ENCODE measurements at regions not wholly inside any gene's neighbourhood (a gene's known extent, or its start where the extent isn't known, plus 50 kb on each side); places are given as distances from the start of the nearest gene placed in this dataset.

DNA sequence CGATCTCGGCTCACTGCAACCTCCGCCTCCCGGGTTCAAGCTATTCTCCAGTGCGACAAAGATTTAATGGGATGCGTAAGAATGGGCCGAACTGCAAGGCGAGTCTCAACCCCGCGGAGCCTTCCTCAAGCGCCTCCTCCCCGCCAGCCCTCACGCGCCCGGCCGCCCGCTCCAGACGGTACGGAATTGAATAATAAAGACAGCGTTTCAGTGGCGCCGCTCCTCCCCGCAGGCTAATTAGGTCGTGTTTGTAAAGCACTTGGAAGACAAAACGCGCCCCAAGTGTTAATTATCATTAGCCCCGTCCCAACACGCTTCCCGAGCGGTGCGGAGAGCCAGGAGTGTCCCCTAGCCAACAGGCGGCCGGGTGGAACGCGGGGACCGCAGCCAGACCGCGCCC lies 192.0 kb downstream of the BUD13 start:
- peaks cover 22% of the 10 kb centered on the region for H3K27me3 ChIP-seq

DNA sequence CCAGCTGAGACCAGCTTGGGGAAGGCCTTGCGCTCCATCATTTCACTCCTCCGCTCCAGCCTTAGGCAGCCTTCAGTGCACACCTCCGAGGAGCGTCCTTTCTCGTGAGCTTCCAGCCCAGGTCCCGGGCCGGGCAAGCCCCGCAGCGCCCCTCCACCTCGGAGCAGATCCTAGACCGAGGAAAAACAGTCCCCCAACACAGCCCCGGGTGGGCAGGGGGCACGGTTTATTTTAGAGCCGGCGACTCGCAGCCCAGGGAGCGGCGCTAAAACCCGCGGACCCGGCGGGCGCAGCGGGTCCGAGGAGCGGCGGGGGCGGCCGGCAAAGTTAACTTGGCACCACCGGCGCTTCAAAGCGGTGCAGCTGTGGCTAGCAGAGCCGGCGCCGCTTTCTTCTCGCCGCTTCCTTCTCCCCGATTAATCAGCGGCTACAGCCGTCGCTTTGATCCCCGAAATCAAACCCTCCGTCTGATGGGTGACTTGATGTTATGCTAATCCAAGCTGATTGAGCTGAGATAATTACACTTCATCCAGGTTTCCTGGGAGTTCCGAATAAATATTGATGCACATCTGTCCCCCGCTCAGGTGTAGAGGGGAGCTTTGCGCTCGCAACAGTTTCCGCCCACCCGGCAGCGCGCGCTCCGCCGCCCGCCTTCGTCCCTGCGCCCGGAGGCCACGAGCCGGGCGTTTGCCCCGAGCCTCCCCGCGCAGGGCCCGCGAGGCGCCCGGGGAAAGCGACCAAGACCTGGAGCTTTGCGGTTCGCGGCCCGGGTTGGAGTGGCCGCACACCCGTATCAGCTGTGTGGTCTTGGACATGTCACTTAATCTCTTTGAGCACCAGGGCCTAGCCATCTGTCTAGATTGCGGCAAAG lies 192.7 kb downstream of the BUD13 start:
- H3K36me3 ChIP-seq (replicated peaks in 1 of 2): no peaks in the 10 kb centered on the region
- H3K27me3 ChIP-seq: peaks cover 22% of the 10 kb centered on the region
- no peaks in the 10 kb centered on the region for H3K4me1 ChIP-seq (replicated peaks in 1 of 2)
- no peak for DNase-seq
- H3K27ac ChIP-seq: no peak overlapping the region
- H3K4me3 ChIP-seq: no peak overlapping the region
- H3K9me3 ChIP-seq (replicated peaks in 1 of 3): no peaks in the 10 kb centered on the region
- WGBS, 4 donors: 3 to 8% (median 4%) methylated on average over 19 to 76 of the region's 76 CpGs
- no peak for TF ChIP-seq POLR2A (IDR thresholded peaks at IDR 0.05)
- TF ChIP-seq, protein P1, sequence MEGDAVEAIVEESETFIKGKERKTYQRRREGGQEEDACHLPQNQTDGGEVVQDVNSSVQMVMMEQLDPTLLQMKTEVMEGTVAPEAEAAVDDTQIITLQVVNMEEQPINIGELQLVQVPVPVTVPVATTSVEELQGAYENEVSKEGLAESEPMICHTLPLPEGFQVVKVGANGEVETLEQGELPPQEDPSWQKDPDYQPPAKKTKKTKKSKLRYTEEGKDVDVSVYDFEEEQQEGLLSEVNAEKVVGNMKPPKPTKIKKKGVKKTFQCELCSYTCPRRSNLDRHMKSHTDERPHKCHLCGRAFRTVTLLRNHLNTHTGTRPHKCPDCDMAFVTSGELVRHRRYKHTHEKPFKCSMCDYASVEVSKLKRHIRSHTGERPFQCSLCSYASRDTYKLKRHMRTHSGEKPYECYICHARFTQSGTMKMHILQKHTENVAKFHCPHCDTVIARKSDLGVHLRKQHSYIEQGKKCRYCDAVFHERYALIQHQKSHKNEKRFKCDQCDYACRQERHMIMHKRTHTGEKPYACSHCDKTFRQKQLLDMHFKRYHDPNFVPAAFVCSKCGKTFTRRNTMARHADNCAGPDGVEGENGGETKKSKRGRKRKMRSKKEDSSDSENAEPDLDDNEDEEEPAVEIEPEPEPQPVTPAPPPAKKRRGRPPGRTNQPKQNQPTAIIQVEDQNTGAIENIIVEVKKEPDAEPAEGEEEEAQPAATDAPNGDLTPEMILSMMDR (IDR thresholded peaks at IDR 0.05): no peak
- intact Hi-C loops (cut with DNase I): no loop called here

More for the DNA sequence above, 192.0 kb downstream of the BUD13 start:
- H3K4me1 ChIP-seq (replicated peaks in 1 of 2): no peaks in the 10 kb centered on the region
- no peak overlapping the region for H3K4me3 ChIP-seq
- intact Hi-C loops (cut with DNase I): no loop called here
- H3K27ac ChIP-seq: no peak overlapping the region
- TF ChIP-seq, protein P1 (IDR thresholded peaks at IDR 0.05): no peak
- TF ChIP-seq POLR2A (IDR thresholded peaks at IDR 0.05): no peak
- no peaks in the 10 kb centered on the region for H3K36me3 ChIP-seq (replicated peaks in 1 of 2)
- H3K9me3 ChIP-seq (replicated peaks in 1 of 3): no peaks in the 10 kb centered on the region
- DNase-seq: no peak
- WGBS, 4 donors: 7 to 9% (median 8%) methylated on average over 23 to 38 of the region's 38 CpGs

DNA sequence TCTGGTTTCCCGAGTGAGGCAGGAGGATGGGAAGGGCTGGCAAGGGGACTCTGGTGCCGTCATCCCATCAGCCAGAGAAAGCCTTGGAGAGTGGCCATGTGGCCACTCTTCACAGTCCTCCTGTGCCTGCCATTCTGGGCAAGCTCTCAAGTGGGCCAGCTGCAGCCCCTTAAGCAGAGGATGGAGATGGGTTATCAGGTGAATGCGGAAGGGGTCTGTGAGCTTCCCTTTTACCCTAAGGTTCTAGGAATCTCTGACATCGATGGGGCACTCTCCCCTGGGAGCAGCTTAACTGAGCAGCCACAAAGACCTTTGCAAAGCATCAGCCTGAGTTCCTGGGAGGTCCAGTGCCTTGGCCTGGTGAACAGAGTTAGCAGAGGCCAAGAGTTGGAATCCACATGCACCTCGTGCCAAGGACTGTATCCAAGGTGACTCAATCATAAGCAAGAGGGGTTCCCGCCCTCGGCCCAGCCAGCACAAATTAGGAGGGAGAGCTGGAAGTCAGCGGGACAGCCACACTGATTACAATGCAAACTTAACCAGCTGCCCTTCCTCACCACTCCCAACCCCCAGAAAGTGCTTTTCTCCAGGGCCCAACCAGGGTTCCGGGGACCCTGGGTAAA lies 193.6 kb downstream of the BUD13 start:
- Histone ChIP-seq H3K4me3 (no peak overlapping the region), H3K36me3 (replicated peaks in 1 of 2) (no peaks in the 10 kb centered on the region), H3K27me3 (peaks cover 22% of the 10 kb centered on the region), H3K4me1 (replicated peaks in 1 of 2) (no peaks in the 10 kb centered on the region), H3K9me3 (replicated peaks in 1 of 3) (no peaks in the 10 kb centered on the region), H3K27ac (no peak overlapping the region)
- TF ChIP-seq, protein P1 (IDR thresholded peaks at IDR 0.05): no peak
- TF ChIP-seq POLR2A (IDR thresholded peaks at IDR 0.05): no peak
- intact Hi-C loops (cut with DNase I): no loop called here
- DNase-seq: no peak
- WGBS, 4 donors: 16 to 21% (median 18%) methylated on average over 7 to 9 of the region's 9 CpGs

DNA sequence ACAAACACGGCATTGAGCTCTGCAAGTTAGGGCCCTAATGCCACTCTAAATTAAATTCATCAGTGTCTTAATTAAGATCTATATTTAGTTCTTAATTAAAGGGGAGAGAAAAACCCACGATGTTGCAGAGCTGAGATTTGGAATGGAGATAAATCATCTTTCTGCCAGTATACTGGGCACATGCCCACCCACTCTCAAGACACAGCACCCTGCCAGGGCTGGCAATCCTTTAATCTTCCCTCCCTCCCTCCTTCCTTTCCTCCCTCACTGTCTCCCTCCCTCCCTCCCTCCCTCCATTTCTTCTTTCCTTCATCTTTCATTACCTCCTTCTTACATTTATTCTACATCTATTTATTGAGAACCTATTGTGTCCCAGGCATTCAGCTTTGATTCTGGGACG lies 194.8 kb downstream of the BUD13 start:
- Histone ChIP-seq H3K36me3 (replicated peaks in 1 of 2) (no peaks in the 10 kb centered on the region), H3K27ac (no peak overlapping the region), H3K27me3 (peaks cover 22% of the 10 kb centered on the region), H3K9me3 (replicated peaks in 1 of 3) (no peaks in the 10 kb centered on the region), H3K4me3 (no peak overlapping the region), H3K4me1 (replicated peaks in 1 of 2) (no peaks in the 10 kb centered on the region)
- intact Hi-C loops (cut with DNase I): no loop called here
- TF ChIP-seq, protein P1 (IDR thresholded peaks at IDR 0.05): no peak
- no peak for TF ChIP-seq POLR2A (IDR thresholded peaks at IDR 0.05)
- 63 to 66% (median 64%) methylated on average over 3 of the region's 3 CpGs for WGBS, 4 donors
- DNase-seq: no peak
